ENCODE measurements at regions not wholly inside any gene's neighbourhood (a gene's known extent, or its start where the extent isn't known, plus 50 kb on each side); places are given as distances from the start of the nearest gene placed in this dataset.

DNA sequence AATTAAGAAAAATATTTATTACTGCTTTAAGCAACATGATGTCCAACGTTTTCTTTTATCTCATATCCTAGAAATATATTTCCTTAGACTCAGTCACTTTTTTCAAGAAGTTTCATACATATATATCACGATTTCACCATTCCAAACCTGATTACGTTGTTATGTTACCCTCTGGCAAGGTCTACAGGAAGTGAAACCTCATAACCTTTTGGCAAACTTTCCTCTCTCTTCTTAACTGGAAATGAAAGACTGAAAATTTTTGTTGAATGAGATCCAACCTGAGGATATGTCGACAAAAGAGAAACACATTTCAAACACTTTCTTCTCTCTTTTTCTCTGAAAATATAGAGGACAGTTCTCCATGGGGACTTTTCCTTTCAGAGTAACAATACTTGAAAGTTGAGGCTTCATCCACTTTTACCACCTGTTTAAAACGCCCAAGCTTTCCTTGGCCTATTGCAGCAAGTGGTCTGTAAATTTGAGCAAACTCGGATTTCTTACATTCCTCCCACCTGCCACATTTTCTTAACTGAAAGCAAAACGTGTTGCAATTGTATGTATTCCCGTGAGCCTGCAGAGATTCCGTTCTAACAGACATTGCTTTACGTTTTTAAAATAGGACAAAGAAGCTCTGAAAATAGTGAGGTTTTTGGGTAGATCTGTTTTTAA is 298.1 kb downstream of the CETN3 start:
- no peak overlapping the region for H3K27ac ChIP-seq (replicated peaks)
- no peaks in the 10 kb centered on the region for H3K27me3 ChIP-seq (ENCODE audit: insufficient read depth, poor library complexity, severe bottlenecking)
- no peak overlapping the region for H3K4me3 ChIP-seq (replicated peaks; ENCODE audit: insufficient read depth, low read length)
- TF ChIP-seq GABPA (IDR thresholded peaks at IDR 0.05; ENCODE audit: low read depth) (no peak), SPI1 (IDR thresholded peaks at IDR 0.05; ENCODE audit: borderline replicate concordance, low read depth) (no peak), POLR2AphosphoS5 (IDR thresholded peaks at IDR 0.05; ENCODE audit: low read depth) (no peak)
- TF ChIP-seq, protein P1, sequence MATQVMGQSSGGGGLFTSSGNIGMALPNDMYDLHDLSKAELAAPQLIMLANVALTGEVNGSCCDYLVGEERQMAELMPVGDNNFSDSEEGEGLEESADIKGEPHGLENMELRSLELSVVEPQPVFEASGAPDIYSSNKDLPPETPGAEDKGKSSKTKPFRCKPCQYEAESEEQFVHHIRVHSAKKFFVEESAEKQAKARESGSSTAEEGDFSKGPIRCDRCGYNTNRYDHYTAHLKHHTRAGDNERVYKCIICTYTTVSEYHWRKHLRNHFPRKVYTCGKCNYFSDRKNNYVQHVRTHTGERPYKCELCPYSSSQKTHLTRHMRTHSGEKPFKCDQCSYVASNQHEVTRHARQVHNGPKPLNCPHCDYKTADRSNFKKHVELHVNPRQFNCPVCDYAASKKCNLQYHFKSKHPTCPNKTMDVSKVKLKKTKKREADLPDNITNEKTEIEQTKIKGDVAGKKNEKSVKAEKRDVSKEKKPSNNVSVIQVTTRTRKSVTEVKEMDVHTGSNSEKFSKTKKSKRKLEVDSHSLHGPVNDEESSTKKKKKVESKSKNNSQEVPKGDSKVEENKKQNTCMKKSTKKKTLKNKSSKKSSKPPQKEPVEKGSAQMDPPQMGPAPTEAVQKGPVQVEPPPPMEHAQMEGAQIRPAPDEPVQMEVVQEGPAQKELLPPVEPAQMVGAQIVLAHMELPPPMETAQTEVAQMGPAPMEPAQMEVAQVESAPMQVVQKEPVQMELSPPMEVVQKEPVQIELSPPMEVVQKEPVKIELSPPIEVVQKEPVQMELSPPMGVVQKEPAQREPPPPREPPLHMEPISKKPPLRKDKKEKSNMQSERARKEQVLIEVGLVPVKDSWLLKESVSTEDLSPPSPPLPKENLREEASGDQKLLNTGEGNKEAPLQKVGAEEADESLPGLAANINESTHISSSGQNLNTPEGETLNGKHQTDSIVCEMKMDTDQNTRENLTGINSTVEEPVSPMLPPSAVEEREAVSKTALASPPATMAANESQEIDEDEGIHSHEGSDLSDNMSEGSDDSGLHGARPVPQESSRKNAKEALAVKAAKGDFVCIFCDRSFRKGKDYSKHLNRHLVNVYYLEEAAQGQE (IDR thresholded peaks at IDR 0.05; ENCODE audit: insufficient replicate concordance, low read depth), result no peak
- TF ChIP-seq, protein P2, sequence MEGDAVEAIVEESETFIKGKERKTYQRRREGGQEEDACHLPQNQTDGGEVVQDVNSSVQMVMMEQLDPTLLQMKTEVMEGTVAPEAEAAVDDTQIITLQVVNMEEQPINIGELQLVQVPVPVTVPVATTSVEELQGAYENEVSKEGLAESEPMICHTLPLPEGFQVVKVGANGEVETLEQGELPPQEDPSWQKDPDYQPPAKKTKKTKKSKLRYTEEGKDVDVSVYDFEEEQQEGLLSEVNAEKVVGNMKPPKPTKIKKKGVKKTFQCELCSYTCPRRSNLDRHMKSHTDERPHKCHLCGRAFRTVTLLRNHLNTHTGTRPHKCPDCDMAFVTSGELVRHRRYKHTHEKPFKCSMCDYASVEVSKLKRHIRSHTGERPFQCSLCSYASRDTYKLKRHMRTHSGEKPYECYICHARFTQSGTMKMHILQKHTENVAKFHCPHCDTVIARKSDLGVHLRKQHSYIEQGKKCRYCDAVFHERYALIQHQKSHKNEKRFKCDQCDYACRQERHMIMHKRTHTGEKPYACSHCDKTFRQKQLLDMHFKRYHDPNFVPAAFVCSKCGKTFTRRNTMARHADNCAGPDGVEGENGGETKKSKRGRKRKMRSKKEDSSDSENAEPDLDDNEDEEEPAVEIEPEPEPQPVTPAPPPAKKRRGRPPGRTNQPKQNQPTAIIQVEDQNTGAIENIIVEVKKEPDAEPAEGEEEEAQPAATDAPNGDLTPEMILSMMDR (IDR thresholded peaks at IDR 0.05; ENCODE audit: insufficient read depth, low read length), result no peak
- no peak for DNase-seq (ENCODE audit: low read depth in 1 of 2, low spot score in 1 of 2)

DNA sequence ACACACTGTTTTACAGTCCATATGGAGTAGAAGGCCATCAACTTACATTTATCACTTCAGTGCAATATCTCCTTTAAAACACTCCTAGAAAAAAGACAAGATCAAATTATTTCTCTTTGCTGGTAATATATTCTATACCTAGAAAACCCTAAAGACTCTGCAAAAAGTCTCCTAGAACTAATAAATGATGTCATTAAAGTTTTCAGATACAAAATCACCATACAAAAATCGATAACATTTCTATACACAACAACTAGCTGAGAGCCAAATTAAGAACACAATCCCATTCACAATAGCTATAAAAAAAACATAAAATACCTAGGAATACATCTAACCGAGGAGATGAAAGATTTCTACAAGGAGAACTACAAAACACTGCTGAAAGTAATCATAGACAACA is 300.3 kb downstream of the CETN3 start:
- TF ChIP-seq, protein P2 (IDR thresholded peaks at IDR 0.05; ENCODE audit: insufficient read depth, low read length), result no peak
- no peak for TF ChIP-seq SPI1 (IDR thresholded peaks at IDR 0.05; ENCODE audit: borderline replicate concordance, low read depth)
- TF ChIP-seq, protein P1 (IDR thresholded peaks at IDR 0.05; ENCODE audit: insufficient replicate concordance, low read depth), result no peak
- no peak for TF ChIP-seq POLR2AphosphoS5 (IDR thresholded peaks at IDR 0.05; ENCODE audit: low read depth)
- no peak for TF ChIP-seq GABPA (IDR thresholded peaks at IDR 0.05; ENCODE audit: low read depth)
- DNase-seq (ENCODE audit: low read depth in 1 of 2, low spot score in 1 of 2), result no peak
- H3K27me3 ChIP-seq (ENCODE audit: insufficient read depth, poor library complexity, severe bottlenecking), result no peaks in the 10 kb centered on the region

DNA sequence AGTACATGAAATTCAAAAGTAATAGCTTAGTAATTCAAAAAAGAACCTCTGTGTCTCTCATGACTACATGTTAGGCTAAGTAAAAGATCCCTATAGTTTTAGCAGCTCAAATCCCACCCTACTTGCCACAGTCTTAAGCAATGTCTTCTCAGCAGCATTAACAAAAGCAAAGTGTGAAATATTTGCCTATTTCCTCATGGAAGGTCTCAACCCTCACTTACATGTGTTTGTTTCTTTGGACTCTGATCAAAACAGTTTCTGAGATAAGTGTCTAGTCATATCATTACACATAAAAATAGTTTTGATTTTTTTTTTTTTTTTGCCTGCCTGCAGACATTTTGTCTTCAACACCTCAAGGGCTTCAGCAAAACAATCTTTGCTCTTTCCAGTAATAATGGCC is 310.5 kb downstream of the CETN3 start:
- TF ChIP-seq POLR2AphosphoS5 (IDR thresholded peaks at IDR 0.05; ENCODE audit: low read depth) (no peak), GABPA (IDR thresholded peaks at IDR 0.05; ENCODE audit: low read depth) (no peak), SPI1 (IDR thresholded peaks at IDR 0.05; ENCODE audit: borderline replicate concordance, low read depth) (no peak)
- TF ChIP-seq, protein P1 (IDR thresholded peaks at IDR 0.05; ENCODE audit: insufficient replicate concordance, low read depth), result no peak
- TF ChIP-seq, protein P2 (IDR thresholded peaks at IDR 0.05; ENCODE audit: insufficient read depth, low read length), result no peak
- no peak for DNase-seq (ENCODE audit: low read depth in 1 of 2, low spot score in 1 of 2)
- no peaks in the 10 kb centered on the region for H3K27me3 ChIP-seq (ENCODE audit: insufficient read depth, poor library complexity, severe bottlenecking)
- H3K4me3 ChIP-seq (replicated peaks; ENCODE audit: insufficient read depth, low read length), result no peak overlapping the region
- H3K27ac ChIP-seq (replicated peaks), result no peak overlapping the region

More for the DNA sequence above, 300.3 kb downstream of the CETN3 start:
- Histone ChIP-seq H3K4me3 (replicated peaks; ENCODE audit: insufficient read depth, low read length) (no peak overlapping the region), H3K27ac (replicated peaks) (no peak overlapping the region)
